ENCODE measurements at regions not wholly inside any gene's neighbourhood (a gene's known extent, or its start where the extent isn't known, plus 50 kb on each side); places are given as distances from the start of the nearest gene placed in this dataset.

- intact Hi-C loops (cut with DNase I; ENCODE audit: low total_unique reads), result no loop called here
- Histone ChIP-seq H3K4me1 (no peaks in the 10 kb centered on the region), H3K27me3 (replicated peaks in 1 of 7) (no peaks in the 10 kb centered on the region), H3K36me3 (no peaks in the 10 kb centered on the region), H3K4me3 (no peak overlapping the region), H3K27ac (no peak overlapping the region), H3K9me3 (no peaks in the 10 kb centered on the region)
- DNase-seq, result no peak
- TF ChIP-seq POLR2A (IDR thresholded peaks at IDR 0.05) (no peak), CTCF (IDR thresholded peaks at IDR 0.05 in 8 of 11, conservative IDR thresholded peaks at IDR 0.05 in 3 of 11) (no peak), POLR2AphosphoS5 (IDR thresholded peaks at IDR 0.05) (no peak)
- 45 to 67% (median 63%) methylated on average over 5 of the region's 5 CpGs for WGBS, 5 donors
These were observed 110.5 kb downstream of the GAS1 start for GRCh38 chr9:86836797-86837196.

- no peak for TF ChIP-seq POLR2A (IDR thresholded peaks at IDR 0.05)
- TF ChIP-seq CTCF (IDR thresholded peaks at IDR 0.05 in 8 of 11, conservative IDR thresholded peaks at IDR 0.05 in 3 of 11), result no peak
- WGBS, 5 donors, result 89 to 97% (median 93%) methylated on average over 1 of the region's 1 CpG
- intact Hi-C loops (cut with DNase I; ENCODE audit: low total_unique reads), result no loop called here
- no peaks in the 10 kb centered on the region for H3K9me3 ChIP-seq
- H3K36me3 ChIP-seq, result no peaks in the 10 kb centered on the region
- no peak overlapping the region for H3K4me3 ChIP-seq
- H3K4me1 ChIP-seq, result no peaks in the 10 kb centered on the region
- no peaks in the 10 kb centered on the region for H3K27me3 ChIP-seq (replicated peaks in 1 of 7)
- no peak for DNase-seq
- H3K27ac ChIP-seq, result no peak overlapping the region
These were observed 111.0 kb downstream of the GAS1 start for GRCh38 chr9:86836266-86836665.

- 36 to 82% (median 50%) methylated on average over 2 of the region's 2 CpGs for WGBS, 5 donors
- H3K9me3 ChIP-seq, result no peaks in the 10 kb centered on the region
- intact Hi-C loops (cut with DNase I; ENCODE audit: low total_unique reads), result no loop called here
- no peak overlapping the region for H3K27ac ChIP-seq
- no peak for DNase-seq
- H3K36me3 ChIP-seq, result no peaks in the 10 kb centered on the region
- TF ChIP-seq POLR2AphosphoS5 (IDR thresholded peaks at IDR 0.05) (no peak), POLR2A (IDR thresholded peaks at IDR 0.05) (no peak), CTCF (IDR thresholded peaks at IDR 0.05 in 8 of 11, conservative IDR thresholded peaks at IDR 0.05 in 3 of 11) (no peak)
- no peak overlapping the region for H3K4me3 ChIP-seq
- no peaks in the 10 kb centered on the region for H3K27me3 ChIP-seq (replicated peaks in 1 of 7)
- H3K4me1 ChIP-seq, result no peaks in the 10 kb centered on the region
These were observed 117.0 kb downstream of the GAS1 start for GRCh38 chr9:86830356-86830755.

GRCh38 chr9:86829496-86830046 is 117.7 kb downstream of the GAS1 start:
- TF ChIP-seq POLR2A (IDR thresholded peaks at IDR 0.05) (no peak), CTCF (IDR thresholded peaks at IDR 0.05 in 8 of 11, conservative IDR thresholded peaks at IDR 0.05 in 3 of 11) (no peak), POLR2AphosphoS5 (IDR thresholded peaks at IDR 0.05) (no peak)
- Histone ChIP-seq H3K36me3 (no peaks in the 10 kb centered on the region), H3K27ac (no peak overlapping the region), H3K4me1 (no peaks in the 10 kb centered on the region), H3K9me3 (no peaks in the 10 kb centered on the region), H3K27me3 (replicated peaks in 1 of 7) (no peaks in the 10 kb centered on the region), H3K4me3 (no peak overlapping the region)
- no peak for DNase-seq
- WGBS, 5 donors, result 71 to 91% (median 81%) methylated on average over 1 of the region's 1 CpG
- intact Hi-C loops (cut with DNase I; ENCODE audit: low total_unique reads), result no loop called here

Measured in spleen (tissue), 11 donors.